HG03442 (cell line): ENCODE measurements at regions not wholly inside any gene's neighbourhood (a gene's known extent, or its start where the extent isn't known, plus 50 kb on each side); places are given as distances from the start of the nearest gene placed in this dataset.
A peak's percentile ranks its signal among the peaks of the same experiment; 100 is the strongest.

Source experiments
- ATAC-seq: cut with Tn5 transposase; IDR thresholded peaks from one replicate; pipeline ENCODE4 v1.9.1; 2021; ENCODE audit warnings: mild to moderate bottlenecking, moderate library complexity; ENCODE audit not compliant: unreplicated experiment

GRCh38 chr6:79777713-79778579, 146.8 kb downstream of the SH3BGRL2 start:
- peak; percentile 88 for ATAC-seq

GRCh38 chr6:79776076-79776475, 144.9 kb downstream of the SH3BGRL2 start:
- no peak for ATAC-seq

- ATAC-seq = no peak
Measured at GRCh38 chr6:79775222-79775621, 144.1 kb downstream of the SH3BGRL2 start.

GRCh38 chr6:79764747-79765146, 133.6 kb downstream of the SH3BGRL2 start:
- no peak for ATAC-seq

- no peak for ATAC-seq
Measured at GRCh38 chr6:79763301-79763700, 132.2 kb downstream of the SH3BGRL2 start.

- ATAC-seq = no peak
Measured at GRCh38 chr6:79762370-79762769, 131.2 kb downstream of the SH3BGRL2 start.

GRCh38 chr6:79756496-79756895, 125.4 kb downstream of the SH3BGRL2 start:
- no peak for ATAC-seq

GRCh38 chr6:79755967-79756366, 124.8 kb downstream of the SH3BGRL2 start:
- no peak for ATAC-seq
